GM04503 (cell line): ENCODE measurements at regions not wholly inside any gene's neighbourhood (a gene's known extent, or its start where the extent isn't known, plus 50 kb on each side); places are given as distances from the start of the nearest gene placed in this dataset.
"Not testable (repeated sequence)": the region's sequence is repeated elsewhere in the genome, so short reads cannot be mapped to it uniquely, and the experiment has no call there.

ENCODE experiments used
- DNase-seq: peaks from one replicate; pipeline ENCODE4 v3.0.0-alpha.2; 2012; ENCODE audit warnings: low read depth

DNA sequence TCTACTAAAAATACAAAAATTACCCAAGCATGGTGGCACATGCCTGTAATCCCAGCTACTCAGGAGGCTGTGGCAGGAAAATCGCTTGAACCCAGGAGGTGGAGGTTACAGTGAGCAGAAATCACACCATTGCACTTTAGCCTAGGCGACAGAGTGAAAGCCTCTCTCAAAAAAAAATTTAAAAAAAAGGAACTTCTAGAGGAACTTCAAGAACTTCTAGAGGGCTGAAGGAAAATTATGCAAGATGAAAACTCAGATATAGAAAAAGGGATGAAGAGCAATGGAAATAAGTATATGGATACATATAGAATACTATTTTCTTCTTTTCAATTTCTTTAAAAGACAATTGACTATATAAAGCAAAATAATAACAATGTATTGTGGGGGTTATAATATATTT is 51.2 kb upstream of the PRR5 start:
- no peak for DNase-seq

DNA sequence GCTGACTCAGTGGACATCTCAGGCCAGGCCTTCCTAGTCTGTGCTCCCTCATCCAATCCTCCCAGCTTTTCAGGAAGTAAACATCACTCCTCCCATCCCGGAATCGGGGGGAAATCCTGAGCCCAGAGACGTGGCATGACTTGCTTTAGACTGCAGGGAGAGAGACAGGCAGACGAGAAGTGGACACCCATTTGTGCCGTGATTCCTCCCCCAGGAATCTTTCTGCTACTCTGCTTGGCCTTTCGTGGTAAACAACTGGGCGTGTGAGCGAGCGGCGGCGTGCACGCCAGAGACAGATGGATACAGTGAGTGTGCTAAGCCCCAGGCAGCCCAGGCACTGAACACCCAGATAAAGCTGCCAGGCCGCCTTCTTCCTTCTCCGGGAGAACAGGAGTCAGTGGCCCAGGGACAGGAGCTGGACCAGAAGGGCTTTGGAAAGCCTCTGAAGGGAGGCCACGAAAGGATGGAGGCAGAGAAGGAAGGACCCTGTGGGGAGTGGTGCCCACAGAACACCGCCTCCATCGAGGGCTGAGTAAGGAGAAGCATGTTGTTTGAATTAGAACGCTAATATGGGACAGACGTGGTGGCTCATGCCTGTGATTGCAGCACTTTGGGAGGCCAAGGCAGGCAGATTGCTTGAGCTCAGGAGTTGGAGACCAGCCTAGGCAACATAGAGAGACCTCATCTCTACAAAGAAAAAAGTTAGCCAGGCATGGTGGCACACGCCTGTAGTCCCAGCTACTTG is 53.0 kb upstream of the PRR5 start:
- DNase-seq, result peak; percentile 98

DNA sequence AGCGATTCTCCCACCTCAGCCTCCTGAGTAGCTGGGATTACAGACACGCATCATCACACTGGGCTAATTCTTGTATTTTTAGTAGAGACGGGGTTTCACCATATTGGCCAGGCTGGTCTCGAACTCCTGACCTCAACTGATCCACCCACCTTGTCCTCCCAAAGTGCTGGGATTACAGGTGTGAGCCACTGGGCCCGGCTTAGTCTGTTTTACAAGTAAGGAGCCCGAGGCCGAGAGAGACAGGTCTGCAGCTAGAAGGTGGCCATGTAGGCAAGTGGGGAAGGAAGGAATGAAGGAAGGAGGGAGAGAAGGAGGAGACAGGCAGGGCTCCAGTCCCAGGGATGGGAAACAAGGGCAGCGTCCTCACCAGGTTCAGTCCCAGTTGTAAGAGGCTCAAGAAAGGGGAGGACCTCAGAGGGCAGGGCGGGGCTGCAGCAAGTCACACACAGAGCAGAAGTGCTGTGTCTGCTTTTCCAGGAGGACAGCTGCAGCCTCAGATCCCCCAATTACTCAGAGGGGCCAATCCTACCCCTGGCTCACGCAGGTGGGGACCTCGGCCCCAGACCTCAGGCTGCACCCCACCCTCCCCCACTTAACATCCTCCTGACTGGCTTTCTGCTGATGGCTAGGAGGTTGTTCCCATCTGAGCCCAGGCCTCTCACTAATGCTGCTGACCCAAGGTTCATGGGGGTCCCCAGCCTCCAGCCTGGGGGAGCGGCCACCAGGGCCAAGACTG is 53.8 kb upstream of the PRR5 start:
- DNase-seq, result no peak

DNA sequence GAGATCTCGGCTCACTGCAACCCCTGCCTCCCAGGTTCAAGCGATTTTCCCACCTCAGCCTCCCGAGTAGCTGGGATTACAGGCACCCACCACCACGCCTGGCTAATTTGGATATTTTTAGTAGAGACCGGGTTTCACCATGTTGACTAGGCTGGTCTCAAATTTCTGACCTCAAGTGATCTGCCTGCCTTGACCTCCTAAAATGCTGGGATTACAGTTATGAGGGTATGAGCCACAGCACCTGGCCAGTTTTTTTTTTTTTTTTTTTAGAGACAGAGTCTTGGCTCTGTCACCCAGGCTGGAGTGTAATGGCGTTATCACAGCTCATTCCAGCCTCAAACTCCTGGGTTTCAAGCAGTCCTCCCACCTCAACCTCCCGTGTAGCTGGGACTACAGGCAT is 54.9 kb upstream of the PRR5 start:
- no peak for DNase-seq

DNA sequence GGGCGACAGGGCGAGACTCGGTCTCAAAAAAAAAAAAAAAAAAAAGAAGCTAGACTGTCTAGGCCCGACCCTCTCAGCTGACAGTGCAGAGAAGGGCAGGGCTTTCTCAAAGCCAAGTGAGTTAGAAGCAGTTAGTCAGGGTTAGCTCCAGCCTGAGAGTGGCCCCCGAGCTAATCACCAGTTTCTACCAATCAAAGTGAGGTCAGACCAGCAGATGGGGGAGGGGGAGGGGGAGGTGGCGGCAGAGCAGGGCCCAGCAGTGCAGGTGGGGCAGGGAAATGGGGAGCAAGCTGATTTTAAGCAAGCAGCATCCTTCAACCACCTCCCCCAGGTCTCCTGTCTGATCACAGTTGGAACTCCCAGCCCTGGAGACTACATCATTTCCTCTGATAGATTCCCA is 55.3 kb upstream of the PRR5 start:
- no peak for DNase-seq

DNA sequence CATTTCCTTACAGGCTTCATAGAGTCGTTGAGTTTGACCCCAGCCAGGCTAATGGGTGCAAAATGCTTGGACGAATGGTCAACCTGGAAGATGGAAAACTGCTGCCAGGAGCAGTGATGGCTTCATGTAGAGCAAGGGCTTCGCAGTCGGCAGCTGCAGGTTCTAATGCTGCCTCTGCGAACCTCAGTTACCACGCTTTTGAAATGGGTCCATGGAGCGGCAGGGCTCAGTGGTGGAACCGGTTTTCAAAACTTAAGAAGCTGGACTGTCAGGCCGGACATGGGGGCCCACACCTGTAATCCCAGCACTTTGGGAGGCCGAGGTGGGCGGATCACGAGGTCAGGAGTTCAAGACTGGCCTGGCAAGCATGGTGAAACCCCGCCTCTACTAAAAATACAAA is 55.9 kb upstream of the PRR5 start:
- no peak for DNase-seq

DNA sequence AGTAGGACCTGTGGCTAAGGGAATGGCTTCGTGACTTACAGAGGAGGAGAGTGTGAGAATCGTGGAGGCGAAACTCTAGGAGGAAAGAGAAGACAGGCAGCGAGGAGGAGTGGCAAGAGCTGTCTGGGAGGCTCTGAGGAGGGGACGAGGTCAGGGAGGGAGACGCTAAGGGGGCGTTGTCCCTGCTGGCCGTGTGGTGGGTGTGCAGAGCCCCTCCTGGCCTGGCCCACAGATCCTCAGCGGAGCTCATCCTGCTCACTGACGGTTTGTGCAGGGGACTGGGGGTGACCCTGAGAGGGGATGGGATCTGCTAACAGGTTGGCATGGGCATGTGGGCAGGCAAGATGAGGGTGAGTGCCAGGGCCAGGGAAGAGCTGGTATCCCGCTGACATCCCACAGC is 56.5 kb upstream of the PRR5 start:
- no peak for DNase-seq

DNA sequence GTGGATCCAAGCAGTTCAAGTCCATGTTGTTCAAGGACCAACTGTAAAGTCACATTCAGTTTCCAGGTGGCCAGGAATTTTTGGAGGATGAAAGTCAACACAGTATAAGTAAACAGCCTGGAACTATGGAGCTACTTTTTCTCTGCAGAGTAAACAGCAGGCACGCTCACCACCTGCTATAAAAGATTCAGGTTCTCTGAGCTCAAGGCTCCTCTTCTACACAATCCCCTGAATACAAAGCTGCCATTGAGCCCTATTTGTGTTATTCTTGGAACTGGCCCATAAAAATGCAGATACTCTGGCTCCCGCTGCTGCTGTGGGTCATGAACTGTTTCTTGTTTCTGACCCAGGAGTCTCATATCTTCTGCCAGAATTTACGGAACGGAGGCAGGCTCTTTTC is 56.9 kb upstream of the PRR5 start:
- DNase-seq, result no peak

DNA sequence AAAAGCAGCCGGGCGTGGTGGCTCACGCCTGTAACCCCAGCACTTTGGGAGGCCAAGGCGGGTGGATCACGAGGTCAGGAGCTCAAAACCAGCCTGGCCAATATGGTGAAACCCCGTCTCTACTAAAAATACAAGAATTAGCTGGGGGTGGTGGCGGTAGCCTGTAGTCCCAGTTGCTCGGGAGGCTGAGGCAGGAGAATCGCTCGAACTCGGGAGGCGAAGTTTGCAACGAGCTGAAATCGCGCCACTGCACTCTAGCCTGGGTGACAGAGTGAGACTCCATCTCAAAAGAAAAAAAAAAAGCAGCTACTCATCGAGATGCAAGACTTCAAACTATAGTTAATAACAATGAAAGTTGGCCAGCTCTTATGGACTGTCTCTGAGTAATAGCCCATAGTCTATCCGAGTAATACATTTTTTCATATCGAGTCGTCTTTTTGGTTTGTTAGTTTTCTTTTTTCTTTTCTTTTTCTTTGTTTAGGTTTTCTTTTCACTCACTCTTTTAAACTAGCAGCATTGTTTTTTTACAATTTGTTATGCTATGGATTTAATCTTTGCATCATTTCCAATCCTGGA is 58.4 kb upstream of the PRR5 start:
- not testable (repeated sequence) for DNase-seq

DNA sequence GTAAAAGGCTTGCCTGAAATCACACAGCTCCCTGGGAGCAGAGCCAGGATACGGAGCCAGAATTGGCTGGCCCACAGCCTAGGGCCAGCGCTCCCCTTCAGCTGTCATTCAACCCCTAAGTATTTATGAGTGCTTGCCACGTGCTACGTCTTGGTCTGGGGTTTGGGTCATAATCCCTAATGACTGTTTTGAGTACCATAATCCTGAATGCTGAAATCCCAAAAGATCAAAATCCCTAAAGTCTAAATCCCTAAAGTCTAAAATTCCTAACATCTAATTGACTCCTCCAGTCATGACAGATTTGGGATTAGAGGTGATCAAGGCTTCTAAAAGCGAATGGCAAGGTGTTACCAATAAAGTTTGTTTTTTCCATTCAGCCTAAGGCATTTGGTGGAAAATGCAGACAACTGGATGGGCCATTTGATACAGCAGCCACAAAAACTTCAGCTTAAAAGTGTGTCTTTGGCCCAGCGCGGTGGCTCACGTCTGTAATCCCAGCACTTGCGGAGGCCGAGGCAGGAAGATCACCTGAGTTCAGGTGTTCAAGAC is 59.8 kb upstream of the PRR5 start:
- DNase-seq, result no peak

DNA sequence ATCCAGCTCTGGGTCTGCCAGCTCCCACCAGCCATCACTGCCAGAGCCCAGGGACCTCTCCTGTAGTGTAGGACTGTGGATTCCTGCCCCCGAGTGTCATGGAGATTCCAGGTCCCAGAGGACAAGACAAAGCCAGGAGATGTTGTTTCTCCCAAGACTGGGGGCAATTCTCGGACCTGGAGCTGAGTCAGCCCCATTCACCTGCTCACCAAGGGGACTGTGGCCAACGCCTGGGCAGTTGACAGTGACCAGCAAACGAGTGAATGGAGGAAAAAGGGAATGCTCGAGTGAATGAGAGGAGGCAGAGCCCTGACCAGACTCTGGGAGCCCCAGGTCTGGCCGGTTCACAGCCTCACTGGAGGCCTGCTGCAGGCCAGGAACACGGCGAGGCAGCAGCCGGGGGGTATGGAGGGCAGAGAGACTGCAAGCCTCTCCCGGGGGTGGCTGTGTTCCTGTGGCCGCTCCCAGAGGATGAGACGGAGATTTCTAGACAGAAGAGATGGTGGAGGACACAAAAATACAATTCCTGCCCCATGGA is 61.3 kb upstream of the PRR5 start:
- DNase-seq, result no peak

DNA sequence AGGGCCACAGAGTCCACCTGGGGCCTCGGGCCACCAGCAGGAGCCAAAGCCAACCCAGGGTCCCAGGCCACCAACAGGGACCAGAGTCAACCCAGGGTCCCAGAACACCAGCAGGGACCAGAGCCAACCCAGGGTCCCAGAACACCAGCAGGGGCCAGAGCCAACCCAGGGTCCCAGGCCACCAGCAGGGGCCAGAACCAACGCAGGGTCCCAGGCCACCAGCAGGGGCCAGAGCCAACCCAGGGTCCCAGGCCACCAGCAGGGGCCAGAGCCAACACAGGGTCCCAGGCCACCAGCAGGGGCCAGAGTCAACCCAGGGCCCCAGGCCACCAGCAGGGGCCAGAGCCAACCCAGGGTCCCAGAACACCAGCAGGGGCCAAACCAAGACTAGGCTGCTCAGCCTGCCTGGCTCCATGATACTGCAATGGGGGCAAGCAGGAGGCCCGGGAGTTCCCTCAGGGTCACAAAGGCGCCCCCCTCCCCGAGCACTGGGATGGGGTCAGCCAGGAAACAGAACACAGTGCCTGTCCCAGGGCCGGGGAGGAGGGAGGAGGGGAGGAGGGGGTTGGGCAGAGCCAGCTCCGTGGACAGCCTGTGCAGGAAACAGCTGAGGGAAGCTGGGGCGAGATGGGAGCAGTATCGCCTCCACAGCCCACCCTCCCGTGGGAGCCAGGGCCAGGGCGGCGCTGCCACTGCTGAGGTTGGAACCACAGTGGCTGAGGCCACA is 62.0 kb upstream of the PRR5 start:
- no peak for DNase-seq

DNA sequence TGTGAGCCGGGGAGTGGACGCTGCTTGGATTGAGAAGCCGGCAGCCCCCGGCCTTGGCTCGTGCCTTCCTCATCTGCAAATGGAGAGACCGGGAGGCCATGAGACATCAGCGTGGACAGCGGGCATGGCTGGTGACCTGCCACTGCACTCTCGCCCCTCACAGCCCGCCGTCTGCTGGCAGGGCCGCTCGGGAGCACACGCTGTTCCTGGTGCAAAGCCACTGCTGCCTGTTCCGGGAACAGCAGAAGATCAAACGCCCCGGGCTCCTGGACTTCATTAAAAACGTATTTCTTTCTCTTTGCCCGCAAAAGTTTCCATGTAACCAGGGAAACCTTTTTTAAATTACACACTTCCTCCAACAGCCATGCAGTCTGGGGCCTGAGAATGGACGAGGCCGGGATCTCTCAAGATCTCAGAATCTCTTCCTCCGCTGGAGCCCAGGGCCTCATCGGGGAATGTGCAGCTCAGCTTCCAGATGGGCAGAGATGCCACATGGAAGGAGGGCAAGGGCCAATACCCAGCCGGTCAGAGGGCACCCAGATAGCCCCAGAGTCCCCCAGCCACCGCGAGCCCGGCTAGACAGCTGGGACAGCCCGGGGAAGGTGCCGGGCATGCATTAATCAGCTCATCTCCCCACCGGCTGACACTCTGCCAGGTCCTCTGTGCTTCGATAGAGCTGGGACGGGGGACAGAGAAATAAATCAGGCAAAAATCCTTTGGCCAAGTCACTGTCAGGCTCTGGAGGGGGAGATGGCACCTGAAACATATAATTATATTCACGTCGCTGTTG is 62.8 kb upstream of the PRR5 start:
- no peak for DNase-seq

DNA sequence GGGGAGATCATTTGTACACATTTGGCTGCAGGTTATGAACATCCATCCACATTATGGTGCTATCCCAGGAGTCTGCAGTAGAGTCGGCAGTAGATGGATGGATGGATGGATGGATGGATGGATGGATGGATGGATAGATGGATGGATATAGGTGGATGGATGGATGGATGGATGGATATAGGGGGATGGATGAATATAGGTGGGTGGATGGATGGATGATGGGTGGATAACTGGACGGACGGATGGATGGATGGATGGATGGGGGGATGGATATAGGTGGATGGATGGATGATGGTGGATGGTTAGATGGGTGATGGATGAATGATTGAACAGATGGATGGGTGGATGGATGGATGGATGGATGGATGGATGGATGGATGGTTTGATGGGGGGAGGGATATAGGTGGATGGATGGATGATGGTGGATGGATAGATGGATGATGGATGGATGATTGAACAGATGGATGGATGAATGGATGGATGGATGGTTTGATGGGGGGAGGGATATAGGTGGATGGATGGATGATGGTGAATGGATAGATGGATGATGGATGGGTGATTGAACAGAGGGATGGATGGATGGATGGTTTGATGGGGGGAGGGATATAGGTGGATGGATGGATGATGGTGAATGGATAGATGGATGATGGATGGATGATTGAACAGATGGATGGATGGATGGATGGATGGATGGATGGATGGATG is 65.3 kb upstream of the PRR5 start:
- not testable (repeated sequence) for DNase-seq

DNA sequence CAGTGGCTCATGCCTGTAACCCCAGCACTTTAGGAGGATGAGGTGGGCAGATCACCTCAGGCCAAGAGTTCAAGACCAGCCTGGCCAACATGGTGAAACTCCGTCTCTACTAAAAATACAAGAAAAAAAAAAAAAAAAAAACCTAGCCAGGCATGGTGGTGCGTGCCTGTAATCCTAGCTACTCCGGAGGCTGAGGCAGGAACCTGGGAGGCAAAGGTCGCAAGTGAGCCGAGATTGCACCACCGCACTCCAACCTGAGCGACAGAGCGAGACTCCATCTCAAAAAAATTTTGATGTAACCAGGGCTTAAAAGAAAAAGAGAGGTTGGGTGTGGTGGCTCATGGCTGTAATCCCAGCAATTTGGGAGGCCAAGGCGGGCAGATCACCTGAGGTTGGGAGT is 66.4 kb upstream of the PRR5 start:
- not testable (repeated sequence) for DNase-seq

DNA sequence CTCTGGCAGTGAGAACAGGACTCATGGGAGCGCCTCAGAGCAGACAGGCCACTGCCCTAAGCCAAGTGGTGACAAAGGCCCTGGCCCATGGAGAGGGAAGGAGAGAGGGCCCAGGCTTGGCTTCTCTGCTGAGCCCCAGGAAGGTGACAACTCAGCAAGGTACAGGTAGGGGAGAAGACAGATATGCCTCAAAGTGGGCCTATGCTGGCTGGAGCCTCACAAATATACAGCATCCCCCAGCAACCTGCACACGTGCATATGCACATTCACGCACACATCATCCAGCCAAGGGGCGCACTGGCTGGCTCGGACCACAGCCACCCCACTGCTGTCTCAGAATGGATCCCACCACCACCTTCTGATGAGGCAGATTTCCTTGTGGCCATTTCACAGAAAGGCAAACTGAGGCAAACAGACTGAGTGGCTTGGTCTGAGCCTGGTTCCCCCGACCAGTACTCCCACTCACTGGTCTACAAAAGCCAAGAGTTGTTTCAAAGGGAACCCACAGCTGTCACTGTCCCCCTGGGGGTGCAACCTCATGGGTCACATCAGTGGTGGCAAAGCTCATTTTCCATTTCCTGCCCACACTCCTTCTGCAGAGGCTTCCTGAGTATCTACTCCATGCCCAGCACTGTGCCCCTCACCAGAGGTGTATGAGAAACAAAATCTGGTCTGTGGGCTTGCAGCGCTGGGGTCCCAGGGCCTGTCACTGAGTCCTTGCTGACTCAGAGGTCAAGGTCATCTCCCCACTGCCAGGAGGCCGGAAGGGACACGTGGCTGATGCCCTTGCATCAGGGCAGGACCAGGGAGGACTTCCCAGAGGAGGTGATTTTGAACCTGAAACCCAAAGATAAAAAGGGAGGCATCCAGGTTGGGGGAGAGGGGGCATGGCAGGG is 67.3 kb upstream of the PRR5 start:
- no peak for DNase-seq

DNA sequence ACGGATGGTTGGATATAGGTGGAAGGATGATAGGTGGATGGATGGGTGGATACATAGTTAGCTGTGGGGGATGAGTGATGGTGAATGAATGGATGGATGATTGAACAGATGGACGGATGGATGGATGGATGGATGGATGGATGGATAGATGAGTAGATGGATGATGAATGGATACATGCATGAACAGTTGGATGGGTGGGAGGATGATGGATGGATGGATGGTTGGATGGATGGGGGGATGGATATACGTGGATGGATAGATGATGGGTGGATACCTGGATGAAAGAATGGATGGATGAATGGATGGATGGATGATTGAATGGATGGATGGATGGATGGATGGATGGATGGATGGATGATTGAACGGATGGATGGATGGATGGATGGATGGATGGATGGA is 68.4 kb upstream of the PRR5 start:
- no peak for DNase-seq

DNA sequence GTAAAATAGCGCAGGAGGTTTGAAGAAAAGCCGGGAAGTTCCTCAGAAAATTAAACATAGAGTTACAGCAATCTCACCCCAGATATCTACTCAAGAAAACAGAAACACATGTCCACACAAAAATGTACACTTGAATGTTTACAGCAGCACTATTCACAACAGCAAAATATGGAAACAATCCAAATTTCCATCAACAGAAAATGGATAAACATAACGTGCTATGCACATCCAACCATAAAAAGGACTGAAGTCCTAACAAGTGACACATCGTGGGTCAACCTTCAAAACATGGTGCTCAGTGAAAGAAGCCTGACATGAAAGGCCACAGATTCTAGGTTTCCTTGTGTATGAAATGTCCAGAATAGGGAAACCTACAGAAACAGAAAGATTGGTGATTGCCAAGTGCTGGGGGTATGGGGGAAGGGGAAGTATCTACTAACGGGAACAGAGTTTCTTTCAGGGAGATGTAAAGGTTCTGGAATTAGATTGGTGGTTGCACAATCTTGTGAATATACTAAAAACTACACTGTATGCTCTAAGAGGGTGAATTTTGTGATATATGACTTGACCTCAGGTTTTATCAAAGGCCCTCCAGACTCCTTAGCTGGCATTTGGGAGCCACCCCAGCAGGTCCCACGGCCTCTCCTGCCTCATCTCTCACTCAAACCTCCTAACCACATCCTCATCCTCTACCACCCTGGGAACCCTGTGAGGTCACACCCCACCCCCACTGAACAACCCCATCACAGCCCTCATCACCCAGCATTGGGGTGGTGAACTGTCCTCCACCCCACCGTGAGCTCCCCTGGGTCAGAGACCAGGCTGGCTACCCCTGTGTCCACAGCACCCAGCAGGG is 69.2 kb upstream of the PRR5 start:
- no peak for DNase-seq

DNA sequence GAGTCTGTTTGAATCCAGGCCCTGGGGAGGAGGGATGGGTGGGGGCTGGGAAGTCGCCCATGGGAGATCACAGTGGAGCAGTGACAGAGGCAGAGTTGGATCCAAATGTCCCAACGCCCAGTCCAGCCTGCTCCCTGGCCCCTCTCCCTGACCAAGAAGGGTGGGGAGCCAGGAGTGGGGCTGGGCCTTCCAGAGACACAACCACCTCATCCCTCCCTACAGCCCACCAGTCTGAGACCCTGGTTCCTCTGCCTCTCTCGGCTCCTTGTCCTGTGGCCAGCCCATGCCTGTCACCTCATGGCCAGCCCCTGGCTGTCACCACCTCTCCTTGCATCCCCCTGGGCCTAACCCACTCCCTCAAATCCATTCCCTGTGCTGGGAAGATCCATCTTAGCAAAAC is 71.2 kb upstream of the PRR5 start:
- DNase-seq, result no peak
